BJ (cell line): ENCODE measurements at regions not wholly inside any gene's neighbourhood (a gene's known extent, or its start where the extent isn't known, plus 50 kb on each side); places are given as distances from the start of the nearest gene placed in this dataset.

ENCODE experiments used
- CTCF ChIA-PET: fragments of 350-600 bp; formaldehyde crosslinking; extraction: SDS; loops from one replicate; lab custom pipeline; 2021; ENCODE audit warnings: antibody characterized with exemption, inconsistent platforms; lab: Yijun Ruan, JAX
- POLR2A ChIA-PET: fragments of 300-600 bp; sonication (Branson Sonifier 250); formaldehyde crosslinking; extraction: SDS; loops from one replicate; lab custom pipeline; 2021; ENCODE audit warnings: antibody characterized with exemption; lab: Charles Lee
- DNase-seq: peaks from one replicate; pipeline ENCODE4 v3.0.0-alpha.2; 2011; ENCODE audit warnings: low read depth
- H3K27me3 ChIP-seq: 2 replicates; pipeline ENCODE4 v1.6.0; 2011; ENCODE audit warnings: low read length; ENCODE audit not compliant: control insufficient read depth, insufficient read depth
- H3K36me3 ChIP-seq: 2 replicates; pipeline ENCODE4 v1.5.1; 2011; ENCODE audit warnings: low read length; ENCODE audit not compliant: control insufficient read depth, insufficient read depth
- H3K4me3 ChIP-seq: 2 replicates; pipeline ENCODE4 v1.5.1; 2011; ENCODE audit warnings: low read depth, mild to moderate bottlenecking, control low read depth, low read length
- CTCF ChIP-seq: IDR thresholded peaks from 2 replicates; pipeline ENCODE4 v1.5.1; 2011; ENCODE audit warnings: low read depth, mild to moderate bottlenecking, control low read depth, inconsistent platforms, low read length, moderate library complexity; ENCODE audit not compliant: insufficient read depth

GRCh38 chr4:41374490-41374889, 117.8 kb downstream of the UCHL1 start:
- DNase-seq = no peak
- Histone ChIP-seq H3K4me3 (no peak overlapping the region), H3K36me3 (no peaks in the 10 kb centered on the region), H3K27me3 (no peaks in the 10 kb centered on the region)
- POLR2A ChIA-PET = no interaction called here
- CTCF ChIA-PET = no interaction called here
- TF ChIP-seq CTCF = no peak

- no peak for TF ChIP-seq CTCF
- Histone ChIP-seq H3K27me3 (no peaks in the 10 kb centered on the region), H3K36me3 (no peaks in the 10 kb centered on the region), H3K4me3 (no peak overlapping the region)
- ChIA-PET CTCF (no interaction called here), POLR2A (no interaction called here)
- no peak for DNase-seq
Measured at GRCh38 chr4:41375561-41375960, 118.8 kb downstream of the UCHL1 start.

- ChIA-PET POLR2A (no interaction called here), CTCF (no interaction called here)
- no peak for TF ChIP-seq CTCF
- no peak overlapping the region for H3K4me3 ChIP-seq
- no peaks in the 10 kb centered on the region; the same call in 1 of the 2 replicates for H3K36me3 ChIP-seq
- H3K27me3 ChIP-seq = no peaks in the 10 kb centered on the region
- no peak for DNase-seq
Measured at GRCh38 chr4:41377196-41377595, 120.5 kb downstream of the UCHL1 start.

- ChIA-PET CTCF (no interaction called here), POLR2A (no interaction called here)
- no peak for DNase-seq
- no peaks in the 10 kb centered on the region; the same call in 1 of the 2 replicates for H3K36me3 ChIP-seq
- TF ChIP-seq CTCF = no peak
- H3K4me3 ChIP-seq = no peak overlapping the region
- no peaks in the 10 kb centered on the region for H3K27me3 ChIP-seq
Measured at GRCh38 chr4:41379230-41379629, 122.5 kb downstream of the UCHL1 start.

GRCh38 chr4:41380511-41381157, 123.9 kb downstream of the UCHL1 start:
- Histone ChIP-seq H3K27me3 (no peaks in the 10 kb centered on the region), H3K36me3 (no peaks in the 10 kb centered on the region; the same call in 1 of the 2 replicates), H3K4me3 (no peak overlapping the region)
- DNase-seq = no peak
- ChIA-PET CTCF (no interaction called here), POLR2A (no interaction called here)
- no peak for TF ChIP-seq CTCF
